ENCODE measurements at regions not wholly inside any gene's neighbourhood (a gene's known extent, or its start where the extent isn't known, plus 50 kb on each side); places are given as distances from the start of the nearest gene placed in this dataset.
"Not testable (repeated sequence)": the region's sequence is repeated elsewhere in the genome, so short reads cannot be mapped to it uniquely, and the experiment has no call there.

DNA sequence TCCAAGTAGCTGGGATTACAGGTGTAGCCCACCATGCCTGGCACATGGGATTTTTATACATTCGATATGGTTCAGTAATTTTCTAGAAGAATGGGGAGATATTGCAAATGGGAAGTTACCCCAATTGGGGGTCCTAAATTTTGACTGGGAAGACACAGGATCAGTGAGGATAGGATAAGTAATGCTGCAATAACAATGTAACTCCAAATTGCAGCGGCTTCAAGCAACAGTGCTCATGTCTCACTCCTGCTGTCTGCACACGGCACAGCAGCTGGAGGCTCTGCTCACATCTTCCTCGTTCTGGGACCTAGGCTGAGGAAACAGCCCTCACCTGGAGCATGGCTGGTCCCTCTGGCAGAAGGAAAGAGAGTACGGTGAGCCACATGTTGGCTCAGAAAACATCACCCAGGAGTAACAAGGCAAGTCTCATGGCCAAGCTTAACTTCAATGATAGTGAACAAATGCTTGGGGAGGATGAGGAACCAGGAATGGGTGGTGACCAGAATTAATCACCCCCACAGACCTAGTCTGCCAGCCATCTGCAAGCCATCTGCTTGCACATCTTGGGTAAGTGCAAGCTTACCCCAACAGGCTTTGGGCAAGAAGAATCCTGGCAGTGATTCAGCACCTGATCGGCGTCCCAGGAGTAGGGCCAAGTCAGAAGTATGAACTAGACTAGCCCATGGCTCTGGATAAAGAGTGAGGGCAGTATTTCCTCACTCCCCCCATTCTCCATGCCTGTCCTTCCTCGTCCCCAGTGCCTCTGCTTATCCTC is 229.2 kb downstream of the COPRS start:
- no peak overlapping the region for H3K4me3 ChIP-seq (replicated peaks; ENCODE audit: low read depth, low read length)
- DNase-seq (ENCODE audit: low read depth): peak; percentile 22
- TF ChIP-seq, protein P1, sequence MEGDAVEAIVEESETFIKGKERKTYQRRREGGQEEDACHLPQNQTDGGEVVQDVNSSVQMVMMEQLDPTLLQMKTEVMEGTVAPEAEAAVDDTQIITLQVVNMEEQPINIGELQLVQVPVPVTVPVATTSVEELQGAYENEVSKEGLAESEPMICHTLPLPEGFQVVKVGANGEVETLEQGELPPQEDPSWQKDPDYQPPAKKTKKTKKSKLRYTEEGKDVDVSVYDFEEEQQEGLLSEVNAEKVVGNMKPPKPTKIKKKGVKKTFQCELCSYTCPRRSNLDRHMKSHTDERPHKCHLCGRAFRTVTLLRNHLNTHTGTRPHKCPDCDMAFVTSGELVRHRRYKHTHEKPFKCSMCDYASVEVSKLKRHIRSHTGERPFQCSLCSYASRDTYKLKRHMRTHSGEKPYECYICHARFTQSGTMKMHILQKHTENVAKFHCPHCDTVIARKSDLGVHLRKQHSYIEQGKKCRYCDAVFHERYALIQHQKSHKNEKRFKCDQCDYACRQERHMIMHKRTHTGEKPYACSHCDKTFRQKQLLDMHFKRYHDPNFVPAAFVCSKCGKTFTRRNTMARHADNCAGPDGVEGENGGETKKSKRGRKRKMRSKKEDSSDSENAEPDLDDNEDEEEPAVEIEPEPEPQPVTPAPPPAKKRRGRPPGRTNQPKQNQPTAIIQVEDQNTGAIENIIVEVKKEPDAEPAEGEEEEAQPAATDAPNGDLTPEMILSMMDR (IDR thresholded peaks at IDR 0.05; ENCODE audit: low read length, missing control alignments): no peak

DNA sequence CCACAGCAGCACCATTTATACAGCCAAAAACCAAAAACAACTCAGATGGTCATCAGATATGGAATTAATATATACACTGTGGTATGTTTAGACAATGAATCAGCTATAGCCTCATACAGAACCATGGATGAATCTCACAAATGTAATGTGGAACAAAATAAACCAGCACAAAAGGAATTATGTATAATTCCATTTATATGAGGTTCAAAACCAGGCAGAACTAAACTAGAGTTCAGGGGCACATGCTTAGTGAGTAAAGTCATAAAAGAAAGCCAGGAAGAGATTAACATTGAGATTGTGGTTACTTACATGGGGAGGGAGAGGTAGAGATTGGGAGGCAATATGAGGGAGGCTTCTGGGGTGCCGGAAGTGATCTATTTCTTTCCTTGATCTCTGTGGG is 231.1 kb downstream of the COPRS start:
- H3K4me3 ChIP-seq (replicated peaks; ENCODE audit: low read depth, low read length): no peak overlapping the region
- peak; percentile 10 for DNase-seq (ENCODE audit: low read depth)
- TF ChIP-seq, protein P1 (IDR thresholded peaks at IDR 0.05; ENCODE audit: low read length, missing control alignments): no peak

DNA sequence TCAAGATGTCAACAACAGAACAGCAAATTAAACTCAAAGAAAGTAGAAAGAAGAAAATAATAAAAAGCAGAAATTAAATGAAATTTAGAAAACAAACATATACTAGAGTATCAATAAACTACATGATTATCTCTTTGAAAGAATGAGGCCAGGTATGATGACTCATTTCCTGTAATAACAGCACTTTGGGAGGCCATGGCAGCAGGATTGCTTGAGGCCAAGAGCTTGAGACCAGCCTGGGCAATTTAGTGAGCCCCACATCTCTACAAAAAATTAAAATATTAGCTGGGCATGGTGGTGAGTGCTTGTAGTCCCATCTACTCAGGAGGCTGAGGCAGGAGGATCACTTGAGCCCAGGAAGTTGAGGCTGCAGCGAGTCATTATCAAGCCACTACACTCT is 232.5 kb downstream of the RAB11FIP4 start:
- no peak overlapping the region for H3K4me3 ChIP-seq (replicated peaks; ENCODE audit: low read depth, low read length)
- DNase-seq (ENCODE audit: low read depth): no peak
- TF ChIP-seq, protein P1 (IDR thresholded peaks at IDR 0.05; ENCODE audit: low read length, missing control alignments): no peak

DNA sequence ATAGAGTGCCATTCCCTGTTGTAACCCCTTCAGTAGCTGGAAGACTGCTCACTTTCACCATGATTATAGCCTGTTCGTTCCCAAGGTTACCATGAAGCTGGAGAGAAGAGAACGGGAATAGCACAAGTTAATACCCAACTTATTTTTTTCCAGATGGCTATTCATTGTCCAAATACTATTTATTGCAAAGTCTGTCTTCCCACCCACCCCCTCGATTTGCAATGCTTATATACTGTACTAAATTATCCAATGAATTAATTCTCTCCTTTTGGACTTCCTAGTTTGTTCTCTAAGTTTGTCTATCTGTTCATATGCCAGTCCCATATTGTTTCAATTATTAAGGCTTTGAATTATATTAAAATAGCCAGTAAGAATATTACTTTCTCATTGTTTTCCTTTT is 231.0 kb downstream of the RAB11FIP4 start:
- DNase-seq (ENCODE audit: low read depth): no peak
- TF ChIP-seq, protein P1 (IDR thresholded peaks at IDR 0.05; ENCODE audit: low read length, missing control alignments): no peak
- H3K4me3 ChIP-seq (replicated peaks; ENCODE audit: low read depth, low read length): no peak overlapping the region

DNA sequence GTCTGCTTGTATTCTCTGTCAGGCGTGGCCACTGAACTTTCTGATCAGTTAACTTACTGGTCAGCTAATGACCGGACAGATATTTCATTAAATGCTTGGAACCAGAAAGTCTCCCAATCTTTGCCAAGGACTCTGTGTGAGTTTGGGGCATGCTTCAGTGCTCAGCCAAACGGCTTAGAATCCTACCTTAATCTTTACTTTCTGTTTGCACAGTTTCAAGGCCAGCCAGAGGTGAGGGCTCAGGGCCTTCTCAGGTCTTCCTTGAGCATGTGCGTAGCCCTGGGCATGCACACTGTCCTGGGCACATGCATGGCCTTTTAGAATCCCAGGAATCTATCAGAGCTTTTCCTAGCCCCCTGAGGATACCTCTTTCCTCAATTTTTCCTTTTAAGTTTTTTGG is 230.1 kb downstream of the RAB11FIP4 start:
- H3K4me3 ChIP-seq (replicated peaks; ENCODE audit: low read depth, low read length): no peak overlapping the region
- TF ChIP-seq, protein P1 (IDR thresholded peaks at IDR 0.05; ENCODE audit: low read length, missing control alignments): no peak
- DNase-seq (ENCODE audit: low read depth): no peak

DNA sequence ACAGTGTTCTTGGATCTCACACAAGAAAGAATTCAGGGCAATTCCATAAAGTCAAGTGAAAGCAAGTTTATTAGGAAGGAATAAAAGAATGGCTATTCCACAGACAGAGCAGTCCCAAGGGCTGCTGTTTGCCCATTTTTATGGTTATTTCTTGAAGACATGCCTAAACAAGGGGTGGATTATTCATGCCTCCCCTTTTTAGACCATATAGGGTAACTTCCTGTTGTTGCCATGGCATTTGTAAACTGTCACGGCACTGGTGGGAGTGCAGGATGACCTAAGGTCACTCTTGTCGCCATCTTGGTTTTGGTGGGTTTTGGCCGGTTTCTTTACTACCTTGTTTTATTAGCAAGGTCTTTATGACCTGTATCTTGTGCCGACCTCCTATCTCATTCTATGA is 219.6 kb downstream of the RAB11FIP4 start:
- not testable (repeated sequence) for DNase-seq (ENCODE audit: low read depth); H3K4me3 ChIP-seq (replicated peaks; ENCODE audit: low read depth, low read length)

DNA sequence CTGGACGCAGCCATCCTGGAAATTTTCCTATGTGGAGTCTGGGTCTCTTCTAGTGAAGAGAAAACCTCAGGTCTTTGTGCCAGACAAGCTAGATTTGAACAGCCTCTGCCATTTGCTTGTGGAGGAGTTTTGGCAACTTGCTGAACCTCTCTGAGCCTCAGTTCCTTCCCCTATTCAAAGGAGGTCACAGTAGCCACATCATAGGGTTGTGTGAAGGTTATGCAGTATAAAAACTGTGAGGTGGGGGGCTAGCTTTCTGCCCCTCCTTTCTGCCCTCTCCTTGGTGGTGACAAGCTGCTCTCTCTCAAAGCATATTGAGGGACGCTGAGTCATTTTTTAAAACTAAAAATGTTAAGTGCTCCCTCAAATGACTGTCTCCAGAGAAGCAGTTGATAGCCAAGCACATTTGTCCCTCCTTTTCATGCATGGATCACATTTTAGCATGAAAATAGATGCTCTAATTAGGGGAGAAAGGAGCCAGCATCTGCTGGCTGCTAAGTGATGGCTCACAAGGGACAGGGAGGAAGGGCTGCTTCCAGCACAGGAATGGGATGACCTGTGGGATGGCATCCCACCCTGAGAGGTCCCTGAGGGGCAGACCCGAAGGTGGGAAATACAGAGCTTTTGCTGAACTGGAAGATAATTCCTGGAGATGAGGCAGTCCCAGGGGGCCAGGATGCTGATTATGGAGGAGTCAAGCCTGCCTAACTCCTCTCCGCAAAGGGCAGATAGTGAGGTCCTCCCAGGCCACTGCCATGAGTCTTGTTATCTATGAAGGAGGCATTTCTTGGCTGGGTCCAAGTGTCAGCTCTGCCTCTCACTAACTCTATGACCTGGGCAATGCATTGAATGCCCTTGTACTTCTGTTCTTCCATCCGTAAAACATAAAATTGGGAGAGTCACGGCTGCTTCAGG is 218.8 kb downstream of the RAB11FIP4 start:
- TF ChIP-seq, protein P1 (IDR thresholded peaks at IDR 0.05; ENCODE audit: low read length, missing control alignments): no peak
- no peak for DNase-seq (ENCODE audit: low read depth)
- H3K4me3 ChIP-seq (replicated peaks; ENCODE audit: low read depth, low read length): no peak overlapping the region

Data from fibroblast of pulmonary artery (primary cell).